Loucy (cell line): ENCODE measurements at regions not wholly inside any gene's neighbourhood (a gene's known extent, or its start where the extent isn't known, plus 50 kb on each side); places are given as distances from the start of the nearest gene placed in this dataset.

Experiments
- EZH2phosphoT487 ChIP-seq: fragments of 200-600 bp; IDR thresholded peaks from 2 replicates; pipeline ENCODE4 v1.6.1; 2018; ENCODE audit warnings: antibody characterized with exemption, mild to moderate bottlenecking, moderate library complexity, borderline replicate concordance
- TF ChIP-seq, protein P1 (sequence below): fragments of 200-600 bp; sonication (generic); conservative IDR thresholded peaks from 2 replicates; pipeline ENCODE4 v1.5.1; 2014; ENCODE audit warnings: mild to moderate bottlenecking, antibody characterized with exemption, low read length

DNA sequence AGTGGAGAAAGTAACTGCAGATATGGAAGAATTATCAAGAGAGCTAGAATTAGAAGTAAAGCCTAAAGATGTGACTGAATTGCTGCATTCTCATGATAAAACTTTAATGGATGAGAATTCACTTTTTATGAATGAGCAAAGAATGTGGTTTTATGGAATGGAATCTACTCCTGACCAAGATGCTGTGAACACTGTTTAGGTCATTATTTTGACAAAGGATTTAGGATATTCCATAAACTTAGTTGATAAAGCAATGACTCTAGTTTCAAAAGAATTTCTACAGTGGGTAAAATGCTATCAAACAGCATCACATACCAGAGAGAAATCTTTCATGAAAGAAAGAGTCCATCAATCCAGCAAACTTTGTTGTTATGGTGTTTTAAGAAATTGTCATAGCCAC lies 1317.7 kb upstream of the ACVR2A start:
- TF ChIP-seq, protein P1, sequence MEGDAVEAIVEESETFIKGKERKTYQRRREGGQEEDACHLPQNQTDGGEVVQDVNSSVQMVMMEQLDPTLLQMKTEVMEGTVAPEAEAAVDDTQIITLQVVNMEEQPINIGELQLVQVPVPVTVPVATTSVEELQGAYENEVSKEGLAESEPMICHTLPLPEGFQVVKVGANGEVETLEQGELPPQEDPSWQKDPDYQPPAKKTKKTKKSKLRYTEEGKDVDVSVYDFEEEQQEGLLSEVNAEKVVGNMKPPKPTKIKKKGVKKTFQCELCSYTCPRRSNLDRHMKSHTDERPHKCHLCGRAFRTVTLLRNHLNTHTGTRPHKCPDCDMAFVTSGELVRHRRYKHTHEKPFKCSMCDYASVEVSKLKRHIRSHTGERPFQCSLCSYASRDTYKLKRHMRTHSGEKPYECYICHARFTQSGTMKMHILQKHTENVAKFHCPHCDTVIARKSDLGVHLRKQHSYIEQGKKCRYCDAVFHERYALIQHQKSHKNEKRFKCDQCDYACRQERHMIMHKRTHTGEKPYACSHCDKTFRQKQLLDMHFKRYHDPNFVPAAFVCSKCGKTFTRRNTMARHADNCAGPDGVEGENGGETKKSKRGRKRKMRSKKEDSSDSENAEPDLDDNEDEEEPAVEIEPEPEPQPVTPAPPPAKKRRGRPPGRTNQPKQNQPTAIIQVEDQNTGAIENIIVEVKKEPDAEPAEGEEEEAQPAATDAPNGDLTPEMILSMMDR: no peak
- TF ChIP-seq EZH2phosphoT487: no peak
